Lower leg skin (tissue), 3 donors: ENCODE measurements at regions not wholly inside any gene's neighbourhood (a gene's known extent, or its start where the extent isn't known, plus 50 kb on each side); places are given as distances from the start of the nearest gene placed in this dataset.

Source experiments
- CTCF ChIP-seq, 3 donors: fragments of 450-650 bp; IDR thresholded peaks; one replicate each; pipeline ENCODE4 v1.5.1; 2016; ENCODE audit warnings: antibody characterized with exemption in 3 of 3, mild to moderate bottlenecking in 3 of 3, moderate library complexity in 2 of 3
- POLR2A ChIP-seq, 2 donors: fragments of 450-650 bp; IDR thresholded peaks; one replicate each; pipeline ENCODE4 v1.6.1; 2016 to 2017; ENCODE audit warnings: antibody characterized with exemption in 2 of 2, mild to moderate bottlenecking in 1 of 2, moderate library complexity in 1 of 2

- TF ChIP-seq CTCF (IDR thresholded peaks at IDR 0.05) (no peak), POLR2A (IDR thresholded peaks at IDR 0.05) (no peak)
Measured at GRCh38 chr22:49464037-49464436, 363.6 kb downstream of the BRD1 start.
